HEK293 (cell line): ENCODE measurements at regions not wholly inside any gene's neighbourhood (a gene's known extent, or its start where the extent isn't known, plus 50 kb on each side); places are given as distances from the start of the nearest gene placed in this dataset.

Experiments
- CTCF ChIA-PET: fragments of 350-600 bp; formaldehyde crosslinking; extraction: SDS; loops from one replicate; lab custom pipeline; 2021; ENCODE audit warnings: antibody characterized with exemption; lab: Yijun Ruan, JAX
- POLR2A ChIA-PET: fragments of 300-600 bp; formaldehyde crosslinking; extraction: SDS; loops from one replicate; lab custom pipeline; 2020; ENCODE audit warnings: antibody characterized with exemption, inconsistent platforms; lab: Yijun Ruan, JAX
- H3K27ac ChIP-seq: fragments of 200-500 bp; sonication (Bioruptor generic); 2 replicates; pipeline ENCODE4 v1.5.1; 2014; ENCODE audit warnings: low read depth, low read length, control low read depth, inconsistent platforms; ENCODE audit errors: extremely low read depth
- H3K36me3 ChIP-seq, 2 experiments: fragments of 200-500 bp in 1 of 2; sonication (Bioruptor generic) in 1 of 2; 1 replicate in 1 of 2; 2 replicates in 1 of 2; pipeline ENCODE4 v1.5.1; 2014 to 2017; ENCODE audit warnings: inconsistent platforms in 2 of 2, low read length in 2 of 2; ENCODE audit not compliant: control insufficient read depth in 2 of 2, insufficient read depth in 1 of 2
- H3K4me1 ChIP-seq: fragments of 200-500 bp; sonication (Bioruptor generic); 2 replicates; pipeline ENCODE4 v1.5.1; 2014; ENCODE audit warnings: mild to moderate bottlenecking, low read length, inconsistent platforms; ENCODE audit not compliant: control insufficient read depth, insufficient read depth
- H3K4me3 ChIP-seq: 2 replicates; pipeline ENCODE4 v1.5.1; 2011; ENCODE audit warnings: low read depth, mild to moderate bottlenecking, control low read depth, low read length, moderate library complexity
- H3K9me3 ChIP-seq: fragments of 200-500 bp; sonication (Bioruptor generic); 2 replicates; pipeline ENCODE4 v1.5.1; 2014; ENCODE audit warnings: low read depth, low read length, inconsistent platforms; ENCODE audit not compliant: control insufficient read depth, insufficient read depth
- GLI2 ChIP-seq: fragments of 450-650 bp; formaldehyde crosslinking; IDR thresholded peaks from 2 replicates; pipeline ENCODE4; 2017; ENCODE audit warnings: missing biosample characterization, missing genetic modification characterization, low read depth, borderline replicate concordance
- HOXC10 ChIP-seq: sonication (generic); formaldehyde crosslinking; IDR thresholded peaks from 2 replicates; pipeline ENCODE4 v1.8.1; 2023; ENCODE audit warnings: mild to moderate bottlenecking, missing genetic modification reagents
- KLF8 ChIP-seq: fragments of 450-650 bp; formaldehyde crosslinking; IDR thresholded peaks from 2 replicates; pipeline ENCODE4 v1.5.1; 2016; ENCODE audit warnings: missing biosample characterization, missing genetic modification characterization
- MYNN ChIP-seq: fragments of 450-650 bp; formaldehyde crosslinking; IDR thresholded peaks from 2 replicates; pipeline ENCODE4 v1.5.1; 2016; ENCODE audit warnings: missing biosample characterization, missing genetic modification characterization, borderline replicate concordance
- RBAK ChIP-seq: fragments of 450-650 bp; formaldehyde crosslinking; IDR thresholded peaks from 2 replicates; pipeline ENCODE4 v1.5.1; 2016; ENCODE audit warnings: missing biosample characterization, missing genetic modification characterization
- SCRT2 ChIP-seq: fragments of 450-650 bp; formaldehyde crosslinking; IDR thresholded peaks from 2 replicates; pipeline ENCODE4 v1.5.1; 2016; ENCODE audit warnings: missing biosample characterization, missing genetic modification characterization
- ZBTB48 ChIP-seq: fragments of 450-650 bp; formaldehyde crosslinking; IDR thresholded peaks from 2 replicates; pipeline ENCODE4 v1.5.1; 2016; ENCODE audit warnings: missing biosample characterization, missing genetic modification characterization
- ZEB2 ChIP-seq: fragments of 450-650 bp; formaldehyde crosslinking; IDR thresholded peaks from 2 replicates; pipeline ENCODE4 v1.5.1; 2016; ENCODE audit warnings: missing biosample characterization, missing genetic modification characterization
- ZNF132 ChIP-seq: fragments of 450-650 bp; formaldehyde crosslinking; IDR thresholded peaks from 2 replicates; pipeline ENCODE4 v1.5.1; 2017; ENCODE audit warnings: missing biosample characterization, missing genetic modification characterization, borderline replicate concordance
- ZNF133 ChIP-seq: fragments of 450-650 bp; formaldehyde crosslinking; IDR thresholded peaks from 2 replicates; pipeline ENCODE4 v1.5.1; 2016; ENCODE audit warnings: missing biosample characterization, missing genetic modification characterization
- ZNF157 ChIP-seq: fragments of 450-650 bp; formaldehyde crosslinking; IDR thresholded peaks from 2 replicates; pipeline ENCODE4 v1.5.1; 2016; ENCODE audit warnings: missing biosample characterization, missing genetic modification characterization
- ZNF2 ChIP-seq: fragments of 450-650 bp; formaldehyde crosslinking; IDR thresholded peaks from 2 replicates; pipeline ENCODE4 v1.5.1; 2016; ENCODE audit warnings: missing biosample characterization, missing genetic modification characterization
- ZNF311 ChIP-seq: fragments of 450-650 bp; formaldehyde crosslinking; IDR thresholded peaks from 2 replicates; pipeline ENCODE4 v1.5.1; 2017; ENCODE audit warnings: missing biosample characterization, missing genetic modification characterization, borderline replicate concordance
- ZNF48 ChIP-seq: fragments of 450-650 bp; formaldehyde crosslinking; IDR thresholded peaks from 2 replicates; pipeline ENCODE4 v1.5.1; 2016; ENCODE audit warnings: missing biosample characterization, missing genetic modification characterization
- ZNF544 ChIP-seq: fragments of 450-650 bp; formaldehyde crosslinking; IDR thresholded peaks from 2 replicates; pipeline ENCODE4 v1.5.0; 2017; ENCODE audit warnings: missing biosample characterization, missing genetic modification characterization
- ZNF626 ChIP-seq: fragments of 450-650 bp; sonication (Bioruptor Pico); formaldehyde crosslinking; IDR thresholded peaks from 2 replicates; pipeline ENCODE4 v1.5.1; 2018; ENCODE audit warnings: missing biosample characterization, missing genetic modification characterization, inconsistent platforms
- TF ChIP-seq, protein P1 (sequence below): fragments of 450-650 bp; formaldehyde crosslinking; IDR thresholded peaks from 2 replicates; pipeline ENCODE4 v1.5.1; 2016; ENCODE audit warnings: missing biosample characterization, missing genetic modification characterization
- TF ChIP-seq, protein P2 (sequence below): fragments of 450-650 bp; formaldehyde crosslinking; IDR thresholded peaks from 2 replicates; pipeline ENCODE4 v1.5.0; 2017; ENCODE audit warnings: missing biosample characterization, missing genetic modification characterization, borderline replicate concordance
- TF ChIP-seq, protein P3 (sequence below): IDR thresholded peaks from 2 replicates; pipeline ENCODE4 v1.6.1; 2011; ENCODE audit warnings: mild to moderate bottlenecking, low read depth, low read length, borderline replicate concordance

DNA sequence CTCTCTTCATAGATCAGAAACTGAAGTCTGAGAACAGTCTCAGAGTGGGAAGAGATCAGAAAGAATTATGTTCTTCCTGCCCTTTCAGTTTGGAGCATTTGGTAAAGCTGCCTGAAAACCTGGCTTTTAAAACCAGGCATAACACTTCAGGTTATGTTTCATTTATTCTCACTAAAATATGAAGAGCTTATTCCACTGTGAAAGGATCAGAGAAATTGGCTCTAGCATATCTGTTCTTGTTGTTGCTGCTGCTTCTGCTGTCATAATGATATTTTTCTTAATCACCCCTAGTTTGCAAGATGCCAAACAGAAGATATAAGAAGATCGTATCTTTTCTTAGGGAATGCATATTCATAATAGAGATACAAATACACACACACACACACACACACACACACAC is 476.9 kb downstream of the XIRP2 start (continued):
- no peak for TF ChIP-seq RBAK (tag by site-specific recombination)

DNA sequence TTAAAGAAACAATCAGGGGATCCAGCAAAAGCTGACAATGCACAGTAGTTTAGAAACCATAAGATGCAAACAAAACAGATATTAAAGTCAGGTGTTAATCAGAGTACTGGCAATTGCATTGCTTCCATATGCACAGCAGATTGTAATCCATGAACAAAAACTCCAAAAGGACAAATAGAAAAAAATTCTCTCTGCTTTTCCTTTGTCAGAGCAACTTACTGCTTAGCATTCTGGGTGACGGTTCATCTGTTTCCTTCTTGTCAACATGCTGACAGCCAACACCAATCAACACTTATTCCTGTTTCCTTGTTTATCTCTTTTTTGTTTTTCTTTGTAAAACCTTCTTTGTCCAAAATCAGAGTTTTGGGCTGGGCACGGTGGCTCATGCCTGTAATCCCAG is 473.1 kb downstream of the XIRP2 start:
- POLR2A ChIA-PET = no interaction called here
- no peaks in the 10 kb centered on the region for H3K4me1 ChIP-seq
- no peak overlapping the region for H3K27ac ChIP-seq
- no peaks in the 10 kb centered on the region for H3K36me3 ChIP-seq
- CTCF ChIA-PET = no interaction called here
- TF ChIP-seq ZBTB48 (tag by site-specific recombination) = no peak
- TF ChIP-seq HOXC10 = no peak
- TF ChIP-seq, protein P1, sequence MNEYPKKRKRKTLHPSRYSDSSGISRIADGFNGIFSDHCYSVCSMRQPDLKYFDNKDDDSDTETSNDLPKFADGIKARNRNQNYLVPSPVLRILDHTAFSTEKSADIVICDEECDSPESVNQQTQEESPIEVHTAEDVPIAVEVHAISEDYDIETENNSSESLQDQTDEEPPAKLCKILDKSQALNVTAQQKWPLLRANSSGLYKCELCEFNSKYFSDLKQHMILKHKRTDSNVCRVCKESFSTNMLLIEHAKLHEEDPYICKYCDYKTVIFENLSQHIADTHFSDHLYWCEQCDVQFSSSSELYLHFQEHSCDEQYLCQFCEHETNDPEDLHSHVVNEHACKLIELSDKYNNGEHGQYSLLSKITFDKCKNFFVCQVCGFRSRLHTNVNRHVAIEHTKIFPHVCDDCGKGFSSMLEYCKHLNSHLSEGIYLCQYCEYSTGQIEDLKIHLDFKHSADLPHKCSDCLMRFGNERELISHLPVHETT (tag by site-specific recombination) = no peak
- TF ChIP-seq ZNF626 (tag by site-specific recombination) = no peak
- TF ChIP-seq ZNF157 (tag by site-specific recombination) = no peak
- TF ChIP-seq ZNF133 (tag by site-specific recombination) = no peak
- TF ChIP-seq MYNN (tag by site-specific recombination) = no peak
- no peak for TF ChIP-seq GLI2
- no peak for TF ChIP-seq ZEB2 (tag by site-specific recombination)
- TF ChIP-seq ZNF132 = no peak
- TF ChIP-seq ZNF311 (tag by site-specific recombination) = no peak
- TF ChIP-seq, protein P2, sequence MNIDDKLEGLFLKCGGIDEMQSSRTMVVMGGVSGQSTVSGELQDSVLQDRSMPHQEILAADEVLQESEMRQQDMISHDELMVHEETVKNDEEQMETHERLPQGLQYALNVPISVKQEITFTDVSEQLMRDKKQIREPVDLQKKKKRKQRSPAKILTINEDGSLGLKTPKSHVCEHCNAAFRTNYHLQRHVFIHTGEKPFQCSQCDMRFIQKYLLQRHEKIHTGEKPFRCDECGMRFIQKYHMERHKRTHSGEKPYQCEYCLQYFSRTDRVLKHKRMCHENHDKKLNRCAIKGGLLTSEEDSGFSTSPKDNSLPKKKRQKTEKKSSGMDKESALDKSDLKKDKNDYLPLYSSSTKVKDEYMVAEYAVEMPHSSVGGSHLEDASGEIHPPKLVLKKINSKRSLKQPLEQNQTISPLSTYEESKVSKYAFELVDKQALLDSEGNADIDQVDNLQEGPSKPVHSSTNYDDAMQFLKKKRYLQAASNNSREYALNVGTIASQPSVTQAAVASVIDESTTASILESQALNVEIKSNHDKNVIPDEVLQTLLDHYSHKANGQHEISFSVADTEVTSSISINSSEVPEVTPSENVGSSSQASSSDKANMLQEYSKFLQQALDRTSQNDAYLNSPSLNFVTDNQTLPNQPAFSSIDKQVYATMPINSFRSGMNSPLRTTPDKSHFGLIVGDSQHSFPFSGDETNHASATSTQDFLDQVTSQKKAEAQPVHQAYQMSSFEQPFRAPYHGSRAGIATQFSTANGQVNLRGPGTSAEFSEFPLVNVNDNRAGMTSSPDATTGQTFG = no peak
- TF ChIP-seq KLF8 = no peak
- H3K4me3 ChIP-seq = no peak overlapping the region
- no peaks in the 10 kb centered on the region; the same call in 1 of the 2 replicates for H3K9me3 ChIP-seq

DNA sequence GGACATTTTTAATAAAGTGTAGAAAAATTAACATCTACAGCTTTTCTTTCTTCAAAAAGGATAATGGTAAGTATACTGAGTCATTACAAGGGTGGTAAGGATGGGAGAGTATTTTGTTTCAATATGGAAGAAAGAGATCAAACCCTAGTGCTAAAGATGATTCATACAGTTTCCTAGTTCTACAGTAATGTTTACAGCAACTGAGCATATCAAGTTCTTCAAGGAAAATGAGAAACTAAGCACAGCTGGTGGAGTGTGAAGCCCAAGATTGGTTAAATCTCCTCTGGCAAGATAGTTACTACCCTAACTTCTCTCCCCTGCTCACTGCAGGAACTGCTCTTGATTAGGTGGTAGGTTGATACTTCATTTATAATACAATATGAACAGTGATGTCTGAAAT is 467.5 kb downstream of the XIRP2 start:
- no peak overlapping the region for H3K27ac ChIP-seq
- no peaks in the 10 kb centered on the region for H3K36me3 ChIP-seq
- ChIA-PET CTCF (no interaction called here), POLR2A (no interaction called here)
- H3K9me3 ChIP-seq = no peaks in the 10 kb centered on the region; the same call in 1 of the 2 replicates
- H3K4me3 ChIP-seq = no peak overlapping the region
- TF ChIP-seq SCRT2 (tag by site-specific recombination) (no peak), ZNF48 (tag by site-specific recombination) (no peak), ZNF544 (tag by site-specific recombination) (no peak), ZNF2 (tag by site-specific recombination) (no peak)
- TF ChIP-seq, protein P2 = no peak
- TF ChIP-seq, protein P3, sequence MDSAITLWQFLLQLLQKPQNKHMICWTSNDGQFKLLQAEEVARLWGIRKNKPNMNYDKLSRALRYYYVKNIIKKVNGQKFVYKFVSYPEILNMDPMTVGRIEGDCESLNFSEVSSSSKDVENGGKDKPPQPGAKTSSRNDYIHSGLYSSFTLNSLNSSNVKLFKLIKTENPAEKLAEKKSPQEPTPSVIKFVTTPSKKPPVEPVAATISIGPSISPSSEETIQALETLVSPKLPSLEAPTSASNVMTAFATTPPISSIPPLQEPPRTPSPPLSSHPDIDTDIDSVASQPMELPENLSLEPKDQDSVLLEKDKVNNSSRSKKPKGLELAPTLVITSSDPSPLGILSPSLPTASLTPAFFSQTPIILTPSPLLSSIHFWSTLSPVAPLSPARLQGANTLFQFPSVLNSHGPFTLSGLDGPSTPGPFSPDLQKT = no peak
- H3K4me1 ChIP-seq = no peaks in the 10 kb centered on the region
